Effector memory CD4-positive, alpha-beta T cell (primary cell): ENCODE measurements at regions not wholly inside any gene's neighbourhood (a gene's known extent, or its start where the extent isn't known, plus 50 kb on each side); places are given as distances from the start of the nearest gene placed in this dataset.
A peak's percentile ranks its signal among the peaks of the same experiment; 100 is the strongest.

Experiments
- DNase-seq, 3 donors: peaks; one replicate each; pipeline ENCODE4 v3.0.0-alpha.2; 2020
- H3K27ac ChIP-seq: 2 replicates; pipeline ENCODE4 v1.7.0; 2013; ENCODE audit warnings: mild to moderate bottlenecking, low read length, moderate library complexity; ENCODE audit not compliant: insufficient read depth, poor library complexity, severe bottlenecking
- H3K27me3 ChIP-seq: replicated peaks from 2 replicates; pipeline ENCODE4 v1.7.0; 2013; ENCODE audit warnings: mild to moderate bottlenecking, low read length; ENCODE audit not compliant: insufficient read depth, control insufficient read depth, poor library complexity, severe bottlenecking
- H3K36me3 ChIP-seq: 2 replicates; pipeline ENCODE4 v1.7.0; 2013; ENCODE audit warnings: mild to moderate bottlenecking, low read length, moderate library complexity; ENCODE audit not compliant: control insufficient read depth, insufficient read depth
- H3K4me1 ChIP-seq: 2 replicates; pipeline ENCODE4 v1.7.0; 2013; ENCODE audit warnings: low read length, mild to moderate bottlenecking; ENCODE audit not compliant: control insufficient read depth, insufficient read depth, poor library complexity, severe bottlenecking
- H3K4me3 ChIP-seq: 2 replicates; pipeline ENCODE4 v1.7.0; 2013; ENCODE audit warnings: low read length, low read depth, mild to moderate bottlenecking; ENCODE audit not compliant: insufficient read depth, poor library complexity, severe bottlenecking
- H3K9me3 ChIP-seq: 2 replicates; pipeline ENCODE4 v1.7.0; 2013; ENCODE audit warnings: mild to moderate bottlenecking, low read length, moderate library complexity; ENCODE audit not compliant: control insufficient read depth

DNA sequence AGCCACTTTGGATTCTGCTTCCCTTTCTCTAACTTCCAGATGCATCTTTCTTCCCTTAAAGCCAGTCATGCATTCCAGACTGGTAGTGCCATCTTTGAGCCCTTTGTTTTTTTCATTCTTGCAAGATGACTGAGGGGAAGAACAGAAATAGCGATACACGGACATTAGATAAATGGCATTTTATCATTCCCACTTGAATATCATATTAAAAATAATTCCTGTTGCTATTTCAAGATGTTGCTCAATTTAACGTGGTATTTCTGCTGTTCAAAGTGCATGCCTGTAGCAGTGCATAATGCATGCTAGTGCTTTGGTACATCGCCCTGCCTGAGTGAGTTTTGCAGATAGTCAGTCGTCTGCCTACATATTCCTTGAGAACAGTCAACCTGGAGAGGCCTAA, 140.6 kb upstream of the FRY start:
- no peak for DNase-seq
- no peaks in the 10 kb centered on the region for H3K4me1 ChIP-seq
- no peaks in the 10 kb centered on the region for H3K9me3 ChIP-seq
- H3K27ac ChIP-seq = no peak overlapping the region
- H3K4me3 ChIP-seq = no peak overlapping the region
- no peaks in the 10 kb centered on the region for H3K27me3 ChIP-seq
- no peaks in the 10 kb centered on the region for H3K36me3 ChIP-seq

DNA sequence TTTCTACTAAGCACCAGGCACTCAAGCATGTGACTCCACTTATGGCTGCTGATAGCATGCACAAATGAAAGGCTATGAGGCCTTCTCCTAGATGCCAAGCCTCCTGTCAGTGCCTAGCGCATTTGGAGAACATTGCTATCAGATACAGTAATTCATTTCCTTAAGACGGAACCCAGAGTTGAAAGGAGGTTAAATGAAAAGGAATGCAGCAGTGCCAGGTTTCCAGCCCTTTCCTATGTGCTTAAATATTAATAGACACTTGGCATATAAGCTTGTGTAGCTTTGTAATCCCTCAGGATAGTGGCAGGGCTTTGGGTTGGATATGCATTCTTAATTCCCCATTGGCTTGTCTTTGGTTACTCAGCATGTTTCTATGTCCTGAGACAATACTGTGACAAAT, 140.1 kb upstream of the FRY start:
- Histone ChIP-seq H3K36me3 (no peaks in the 10 kb centered on the region), H3K27ac (no peak overlapping the region), H3K27me3 (no peaks in the 10 kb centered on the region), H3K9me3 (no peaks in the 10 kb centered on the region), H3K4me3 (no peak overlapping the region), H3K4me1 (peaks cover 3% of the 10 kb centered on the region)
- no peak for DNase-seq

DNA sequence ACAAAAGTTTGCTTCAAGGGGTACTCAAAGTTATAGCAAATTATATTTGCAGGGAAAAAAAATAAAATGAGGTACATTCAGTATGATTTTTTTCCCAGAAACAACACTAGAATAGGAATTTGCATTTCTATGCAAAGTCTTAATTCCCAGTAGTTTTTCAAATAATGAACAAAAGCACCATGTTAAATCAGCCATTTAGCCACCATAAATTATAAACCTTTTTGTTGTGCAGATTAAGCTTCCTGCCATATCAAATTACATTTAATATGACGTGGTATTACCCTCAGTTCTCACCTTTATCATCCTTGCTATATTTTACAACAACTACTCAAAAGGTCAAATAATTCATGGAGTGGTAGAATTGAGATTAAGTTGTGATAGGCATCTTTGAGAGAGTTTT, 136.6 kb upstream of the FRY start:
- H3K9me3 ChIP-seq = no peaks in the 10 kb centered on the region
- no peaks in the 10 kb centered on the region for H3K27me3 ChIP-seq
- DNase-seq = no peak
- H3K27ac ChIP-seq = no peak overlapping the region
- H3K4me1 ChIP-seq = peaks cover 17% of the 10 kb centered on the region
- no peaks in the 10 kb centered on the region for H3K36me3 ChIP-seq
- H3K4me3 ChIP-seq = no peak overlapping the region

DNA sequence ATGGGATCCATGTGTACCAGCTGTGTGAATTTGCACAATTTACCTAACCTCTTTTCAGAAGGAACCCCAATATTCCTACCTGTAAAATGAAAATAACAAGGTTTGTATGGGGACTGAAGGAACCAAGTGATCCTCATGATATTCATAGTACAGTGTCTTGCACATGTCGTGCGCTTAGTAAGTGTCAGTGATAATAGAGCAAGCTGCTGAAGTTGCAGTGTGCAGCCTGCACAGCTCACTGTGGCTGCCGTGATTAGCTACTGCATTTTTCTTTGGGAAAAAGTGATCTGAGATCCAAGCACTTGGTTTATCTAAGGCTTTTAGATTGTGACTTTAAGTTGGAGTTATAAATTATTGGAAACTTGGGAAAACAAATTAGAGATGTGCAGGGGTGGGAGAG, 135.9 kb upstream of the FRY start:
- Histone ChIP-seq H3K4me1 (peaks cover 17% of the 10 kb centered on the region), H3K9me3 (no peaks in the 10 kb centered on the region), H3K27ac (no peak overlapping the region), H3K36me3 (no peaks in the 10 kb centered on the region), H3K27me3 (no peaks in the 10 kb centered on the region), H3K4me3 (no peak overlapping the region)
- no peak for DNase-seq

DNA sequence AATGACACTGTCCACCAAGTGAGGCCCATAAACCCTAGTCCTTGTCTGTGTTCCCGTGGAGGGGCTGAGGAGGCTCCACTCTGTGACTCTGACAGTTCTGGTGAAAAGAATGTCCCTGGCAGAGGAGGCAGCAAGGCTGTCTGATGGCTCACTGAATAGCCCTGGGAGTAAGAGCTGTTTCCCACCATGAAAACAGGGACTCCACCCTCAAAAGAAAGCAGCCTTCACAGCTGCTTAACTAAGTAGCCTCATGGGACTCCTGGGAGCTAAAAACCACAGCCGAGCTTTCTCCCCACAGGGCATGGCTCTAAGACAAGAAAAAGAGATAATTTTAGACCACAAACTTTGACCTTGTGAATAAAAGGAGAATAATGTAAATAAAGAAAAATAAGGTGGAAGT, 135.1 kb upstream of the FRY start:
- DNase-seq = no peak
- Histone ChIP-seq H3K36me3 (no peaks in the 10 kb centered on the region), H3K9me3 (no peaks in the 10 kb centered on the region), H3K27ac (no peak overlapping the region), H3K4me3 (no peak overlapping the region), H3K27me3 (no peaks in the 10 kb centered on the region), H3K4me1 (peaks cover 17% of the 10 kb centered on the region)

DNA sequence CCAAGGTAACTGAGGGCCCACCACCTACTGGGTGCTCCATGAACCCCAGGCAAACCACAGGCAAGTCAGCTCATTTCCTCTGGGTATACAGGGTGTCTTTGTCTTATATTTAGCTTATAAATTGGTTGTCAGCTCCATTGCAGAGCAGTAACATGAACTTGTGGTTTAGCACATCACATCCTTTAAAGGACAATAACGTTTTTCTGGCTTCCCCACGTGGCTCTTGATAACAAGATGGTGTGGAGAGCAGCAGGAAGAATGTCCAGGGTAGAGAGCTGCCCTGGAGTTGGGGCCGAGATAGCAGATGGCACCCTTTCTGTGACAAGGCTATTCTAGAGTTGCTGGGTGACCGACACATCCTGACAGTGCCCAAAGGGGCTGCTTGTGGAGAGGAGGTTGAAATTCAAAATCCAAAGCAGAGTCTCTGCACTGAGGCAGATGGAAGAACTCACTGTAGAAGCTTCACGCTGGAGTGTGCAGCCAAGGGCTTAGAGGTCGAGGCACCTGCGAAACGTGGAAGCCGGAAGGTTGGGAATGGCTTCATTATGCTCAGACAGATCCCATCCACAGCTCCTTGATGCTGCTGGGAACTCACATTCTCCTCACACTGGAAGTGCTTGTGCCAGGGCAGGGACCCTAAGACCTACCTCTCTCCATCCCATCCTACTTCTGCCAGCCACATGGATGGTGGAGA, 133.0 kb upstream of the FRY start:
- H3K4me3 ChIP-seq = no peak overlapping the region
- peak overlapping the region; percentile 35 for H3K27ac ChIP-seq
- peaks cover 25% of the 10 kb centered on the region for H3K4me1 ChIP-seq
- no peaks in the 10 kb centered on the region for H3K27me3 ChIP-seq
- no peaks in the 10 kb centered on the region for H3K9me3 ChIP-seq
- H3K36me3 ChIP-seq = no peaks in the 10 kb centered on the region
- DNase-seq = no peak

DNA sequence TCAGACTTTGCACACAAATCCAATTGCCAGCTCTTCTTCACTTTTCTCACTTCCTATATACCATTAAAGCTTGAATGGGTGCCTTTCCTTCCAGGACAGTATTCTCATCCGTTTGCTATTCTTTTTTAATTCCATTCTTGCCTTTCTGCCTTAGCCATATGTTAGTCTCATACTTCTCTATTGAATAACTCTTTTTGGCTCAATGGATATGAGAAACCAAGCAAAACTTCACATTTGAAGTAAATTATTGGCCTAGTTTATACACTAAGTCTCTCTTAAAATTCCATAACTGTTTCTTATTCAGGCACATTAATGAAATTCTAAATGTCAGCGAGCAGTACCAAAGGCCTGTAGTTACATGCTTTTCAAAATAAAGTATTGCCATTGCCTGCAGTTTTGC, 129.6 kb upstream of the FRY start:
- Histone ChIP-seq H3K36me3 (no peaks in the 10 kb centered on the region), H3K27ac (no peak overlapping the region), H3K4me3 (no peak overlapping the region), H3K9me3 (no peaks in the 10 kb centered on the region), H3K4me1 (peaks cover 27% of the 10 kb centered on the region), H3K27me3 (no peaks in the 10 kb centered on the region)
- DNase-seq = no peak

DNA sequence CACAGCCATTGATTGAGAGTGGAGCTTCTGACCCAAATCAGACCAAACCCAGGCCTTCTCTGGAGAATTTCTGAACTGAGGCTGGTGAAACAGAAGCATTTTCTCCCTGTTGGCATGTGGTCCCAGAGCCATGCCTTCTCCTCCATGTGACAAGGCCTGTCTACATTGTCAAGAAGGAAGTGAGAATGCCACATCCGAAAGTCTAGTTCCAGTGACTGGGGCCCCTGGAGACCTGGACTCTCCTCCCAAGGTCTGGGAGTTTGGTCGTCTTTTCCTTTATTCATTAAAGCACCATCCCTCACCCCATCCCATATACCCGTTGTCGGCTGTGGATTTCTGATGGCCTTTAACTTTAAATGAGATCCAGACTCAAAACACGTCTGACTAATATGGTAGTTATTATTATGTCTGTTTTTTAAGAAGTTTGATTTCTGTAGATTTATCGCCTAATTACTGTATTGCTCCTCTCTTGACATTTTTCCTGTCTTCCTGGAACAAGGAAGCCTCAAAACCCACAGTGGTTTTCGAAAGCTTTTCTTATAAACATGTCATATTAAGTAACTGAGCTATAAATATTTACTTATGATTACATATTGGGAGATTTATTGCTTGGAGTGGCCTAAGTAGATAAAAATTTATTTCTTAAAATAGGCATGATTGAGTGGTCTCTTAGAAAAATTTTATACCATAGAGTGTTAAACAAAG, 128.3 kb upstream of the FRY start:
- H3K9me3 ChIP-seq = no peaks in the 10 kb centered on the region
- no peaks in the 10 kb centered on the region for H3K36me3 ChIP-seq
- no peak for DNase-seq
- H3K27ac ChIP-seq = peak overlapping the region; percentile 15
- H3K4me3 ChIP-seq = peak overlapping the region; percentile 19
- H3K27me3 ChIP-seq = no peaks in the 10 kb centered on the region
- H3K4me1 ChIP-seq = peaks cover 21% of the 10 kb centered on the region

DNA sequence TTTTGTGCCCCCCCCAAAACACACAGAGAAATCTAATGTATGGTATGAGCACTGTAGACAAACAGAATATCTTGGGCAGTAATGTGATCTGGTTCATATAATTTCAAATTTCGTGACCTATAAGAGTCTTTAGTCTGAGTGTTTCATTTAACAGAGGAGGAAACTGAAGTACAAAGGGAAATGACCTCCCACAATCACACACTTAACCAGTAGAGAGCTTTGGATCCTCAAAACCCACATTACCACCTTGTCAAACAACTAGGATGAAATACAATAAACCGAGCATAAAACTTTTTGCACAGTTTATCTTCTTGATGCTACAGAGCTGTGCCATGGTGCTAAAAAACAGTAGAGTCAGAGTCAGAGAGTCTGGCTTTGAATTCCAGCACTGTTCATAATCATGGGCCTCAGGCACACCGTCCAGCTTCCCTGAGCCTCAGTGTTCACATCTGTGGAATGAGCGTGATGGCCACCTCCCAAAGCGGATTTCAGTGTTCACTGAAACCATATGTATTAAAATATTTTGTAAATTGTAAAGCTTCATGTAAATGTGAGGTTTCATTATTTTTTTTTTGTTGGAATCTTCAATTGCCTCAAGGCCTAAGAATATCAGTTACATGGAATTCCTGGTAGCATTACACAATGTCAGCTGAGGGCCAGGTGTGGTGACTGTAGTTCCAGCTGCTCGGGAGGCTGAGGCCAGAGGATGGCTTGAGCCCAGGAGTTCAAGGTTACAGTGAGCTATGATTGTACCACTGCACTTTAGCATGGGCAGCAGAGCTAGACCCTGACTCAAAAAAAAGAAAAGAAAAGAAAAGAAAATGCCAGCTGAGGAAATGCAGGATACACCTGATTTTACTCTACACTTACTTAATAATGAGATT, 126.4 kb upstream of the FRY start:
- Histone ChIP-seq H3K9me3 (no peaks in the 10 kb centered on the region), H3K27ac (peak overlapping the region; percentile 33), H3K4me1 (peaks cover 29% of the 10 kb centered on the region), H3K4me3 (no peak overlapping the region), H3K36me3 (no peaks in the 10 kb centered on the region), H3K27me3 (no peaks in the 10 kb centered on the region)
- DNase-seq = no peak

DNA sequence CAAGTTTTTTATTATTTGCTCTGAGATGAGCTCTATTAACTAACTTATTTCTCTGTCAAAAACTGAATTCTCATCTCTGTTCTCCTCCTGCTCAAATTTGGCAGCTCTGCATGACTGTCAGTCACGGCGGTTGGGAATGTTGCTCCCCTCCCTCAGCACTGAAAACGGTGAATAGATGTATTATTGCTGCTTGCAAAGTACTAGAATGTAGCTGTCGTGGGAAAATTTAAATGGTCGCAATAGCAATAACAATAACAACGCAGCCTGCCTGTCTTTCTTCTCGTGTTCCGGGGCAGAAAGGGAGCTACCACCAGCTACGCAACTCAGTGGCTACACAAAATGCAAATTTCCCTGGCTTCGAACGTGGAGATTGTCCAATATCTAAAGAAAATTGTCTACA, 125.6 kb upstream of the FRY start:
- no peak for DNase-seq
- no peaks in the 10 kb centered on the region for H3K27me3 ChIP-seq
- no peak overlapping the region for H3K4me3 ChIP-seq
- H3K4me1 ChIP-seq = peaks cover 31% of the 10 kb centered on the region
- H3K9me3 ChIP-seq = no peaks in the 10 kb centered on the region
- H3K27ac ChIP-seq = no peak overlapping the region
- no peaks in the 10 kb centered on the region for H3K36me3 ChIP-seq
